ENCODE measurements at regions not wholly inside any gene's neighbourhood (a gene's known extent, or its start where the extent isn't known, plus 50 kb on each side); places are given as distances from the start of the nearest gene placed in this dataset.

DNA sequence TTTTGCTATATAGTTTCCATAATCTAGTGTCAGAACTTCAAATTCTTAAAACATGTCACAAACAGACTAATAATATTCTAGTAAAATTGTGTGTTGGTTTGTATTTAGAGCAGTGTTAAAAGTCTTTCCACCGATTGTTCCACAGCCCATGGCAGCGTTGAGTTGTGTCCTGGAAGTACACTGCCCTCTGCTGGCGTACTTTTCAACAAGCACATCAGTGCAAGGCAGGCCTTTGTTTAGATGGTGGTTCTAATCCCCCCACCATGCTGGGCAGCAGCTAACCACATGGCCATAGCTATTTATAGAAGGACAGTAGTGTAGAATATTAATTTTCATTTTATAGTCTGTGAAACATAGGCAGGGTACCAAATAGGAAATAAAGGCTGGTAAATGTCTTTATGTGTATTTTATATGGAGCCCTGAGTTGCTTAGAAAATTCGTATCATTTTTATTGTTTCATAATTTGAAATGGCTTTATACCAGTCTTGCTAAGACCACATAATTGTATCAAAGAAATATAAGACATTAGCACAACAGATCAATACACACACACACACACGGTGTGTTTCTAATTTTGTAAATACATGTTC is 235.4 kb downstream of the SEC23A start:
- H3K9me3 Mint-ChIP-seq, result peaks cover 9% of the 10 kb centered on the region

DNA sequence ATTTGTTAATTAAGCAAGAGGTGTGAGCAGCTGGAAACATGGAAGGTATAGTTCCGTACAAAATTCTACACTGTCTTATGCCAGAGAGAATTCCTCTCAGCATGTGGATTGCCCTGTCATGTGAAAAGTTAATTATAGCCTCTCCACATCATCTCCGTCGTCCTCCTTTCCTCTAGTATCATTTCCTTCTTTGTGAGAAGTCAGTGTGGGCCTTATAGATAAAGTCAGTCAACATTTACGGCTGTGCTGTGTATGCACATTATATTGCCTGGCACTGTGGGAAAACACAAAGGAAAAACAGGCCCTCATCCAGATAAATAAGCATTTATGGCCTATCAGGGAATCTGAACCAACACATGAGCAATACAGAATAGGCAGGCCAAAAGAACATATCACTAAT is 236.6 kb downstream of the SEC23A start:
- TF ChIP-seq EZH2 (IDR thresholded peaks at IDR 0.05) (no peak), EZH2phosphoT487 (IDR thresholded peaks at IDR 0.05) (no peak)
- TF ChIP-seq, protein P1, sequence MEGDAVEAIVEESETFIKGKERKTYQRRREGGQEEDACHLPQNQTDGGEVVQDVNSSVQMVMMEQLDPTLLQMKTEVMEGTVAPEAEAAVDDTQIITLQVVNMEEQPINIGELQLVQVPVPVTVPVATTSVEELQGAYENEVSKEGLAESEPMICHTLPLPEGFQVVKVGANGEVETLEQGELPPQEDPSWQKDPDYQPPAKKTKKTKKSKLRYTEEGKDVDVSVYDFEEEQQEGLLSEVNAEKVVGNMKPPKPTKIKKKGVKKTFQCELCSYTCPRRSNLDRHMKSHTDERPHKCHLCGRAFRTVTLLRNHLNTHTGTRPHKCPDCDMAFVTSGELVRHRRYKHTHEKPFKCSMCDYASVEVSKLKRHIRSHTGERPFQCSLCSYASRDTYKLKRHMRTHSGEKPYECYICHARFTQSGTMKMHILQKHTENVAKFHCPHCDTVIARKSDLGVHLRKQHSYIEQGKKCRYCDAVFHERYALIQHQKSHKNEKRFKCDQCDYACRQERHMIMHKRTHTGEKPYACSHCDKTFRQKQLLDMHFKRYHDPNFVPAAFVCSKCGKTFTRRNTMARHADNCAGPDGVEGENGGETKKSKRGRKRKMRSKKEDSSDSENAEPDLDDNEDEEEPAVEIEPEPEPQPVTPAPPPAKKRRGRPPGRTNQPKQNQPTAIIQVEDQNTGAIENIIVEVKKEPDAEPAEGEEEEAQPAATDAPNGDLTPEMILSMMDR (IDR thresholded peaks at IDR 0.05), result no peak
- no peaks in the 10 kb centered on the region for H3K9me3 ChIP-seq (ENCODE audit: low read depth)
- H3K9me3 Mint-ChIP-seq, result peaks cover 14% of the 10 kb centered on the region

More for the DNA sequence above, 235.4 kb downstream of the SEC23A start:
- peak; percentile 92 for DNase-seq (ENCODE audit: low spot score)
- Mint-ChIP-seq H3K4me3 (no peak overlapping the region), H3K4me1 (peaks cover 2% of the 10 kb centered on the region), H3K27ac (no peak overlapping the region), H3K27me3 (ENCODE audit: insufficient read depth, low read depth) (peaks cover 2% of the 10 kb centered on the region), H3K36me3 (no peaks in the 10 kb centered on the region)
- H4K20me1 ChIP-seq (ENCODE audit: low read depth), result no peaks in the 10 kb centered on the region
- no peak for TF ChIP-seq EZH2phosphoT487 (IDR thresholded peaks at IDR 0.05)
- no peak for TF ChIP-seq EZH2 (IDR thresholded peaks at IDR 0.05)
- TF ChIP-seq, protein P1 (IDR thresholded peaks at IDR 0.05), result peak; percentile 94
- peaks cover 21% of the 10 kb centered on the region for H3K4me1 ChIP-seq
- no peaks in the 10 kb centered on the region for H3K9me3 ChIP-seq (ENCODE audit: low read depth)
- no peaks in the 10 kb centered on the region for H3K27me3 ChIP-seq
- H3K4me2 ChIP-seq, result no peak overlapping the region
- no peaks in the 10 kb centered on the region for H3K36me3 ChIP-seq
- H3K79me2 ChIP-seq (ENCODE audit: low read depth), result no peaks in the 10 kb centered on the region
- no peak overlapping the region for H2AFZ ChIP-seq (replicated peaks)
- peaks cover 3% of the 10 kb centered on the region for H3F3A ChIP-seq (ENCODE audit: low read depth)
- H3K27ac ChIP-seq, result no peak overlapping the region
- H3K4me3 ChIP-seq, result no peak overlapping the region
- no peak overlapping the region for H3K9ac ChIP-seq

DNA sequence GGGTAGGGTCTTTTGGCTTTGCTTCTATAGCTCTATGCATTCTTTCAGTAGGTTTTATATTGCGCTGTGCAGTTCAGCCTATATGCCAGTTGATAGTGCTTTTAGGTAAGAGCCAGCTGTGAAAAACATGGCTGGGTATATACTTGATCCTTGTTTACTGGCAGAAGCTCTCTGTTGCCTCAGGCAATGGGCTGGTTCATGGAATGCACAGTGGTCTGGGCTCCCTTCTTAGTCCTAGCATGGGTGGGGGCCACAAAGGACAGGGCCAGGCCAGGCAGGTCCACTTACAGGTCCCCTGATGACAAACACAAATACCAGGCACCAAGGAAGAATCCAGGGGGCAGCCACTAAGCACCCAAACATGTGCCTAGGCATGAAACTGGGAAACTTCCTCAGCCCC is 240.7 kb downstream of the SEC23A start:
- H3K4me1 Mint-ChIP-seq, result no peaks in the 10 kb centered on the region
- H3K27me3 Mint-ChIP-seq (ENCODE audit: insufficient read depth, low read depth), result peaks cover 2% of the 10 kb centered on the region
- peaks cover 18% of the 10 kb centered on the region for H3K9me3 Mint-ChIP-seq
- no peaks in the 10 kb centered on the region for H3K36me3 Mint-ChIP-seq
- TF ChIP-seq EZH2 (IDR thresholded peaks at IDR 0.05) (no peak), EZH2phosphoT487 (IDR thresholded peaks at IDR 0.05) (no peak)
- TF ChIP-seq, protein P1 (IDR thresholded peaks at IDR 0.05), result no peak
- Histone ChIP-seq H4K20me1 (ENCODE audit: low read depth) (no peaks in the 10 kb centered on the region), H3K9me3 (ENCODE audit: low read depth) (no peaks in the 10 kb centered on the region), H3K4me1 (peaks cover 7% of the 10 kb centered on the region), H3K4me2 (no peak overlapping the region), H3K79me2 (ENCODE audit: low read depth) (no peaks in the 10 kb centered on the region), H3K9ac (no peak overlapping the region), H3K27ac (no peak overlapping the region), H3F3A (ENCODE audit: low read depth) (no peaks in the 10 kb centered on the region), H2AFZ (replicated peaks) (no peak overlapping the region), H3K27me3 (no peaks in the 10 kb centered on the region), H3K36me3 (no peaks in the 10 kb centered on the region), H3K4me3 (no peak overlapping the region)
- H3K4me3 Mint-ChIP-seq, result no peak overlapping the region
- H3K27ac Mint-ChIP-seq, result no peak overlapping the region
- DNase-seq (ENCODE audit: low spot score), result no peak

More for the DNA sequence above, 236.6 kb downstream of the SEC23A start:
- H3K4me3 Mint-ChIP-seq, result no peak overlapping the region
- Histone ChIP-seq H3K36me3 (no peaks in the 10 kb centered on the region), H3K4me1 (peaks cover 24% of the 10 kb centered on the region), H3K27ac (no peak overlapping the region), H3K79me2 (ENCODE audit: low read depth) (no peaks in the 10 kb centered on the region), H3K27me3 (no peaks in the 10 kb centered on the region), H3K4me3 (no peak overlapping the region), H3K9ac (no peak overlapping the region), H3F3A (ENCODE audit: low read depth) (peaks cover 3% of the 10 kb centered on the region), H4K20me1 (ENCODE audit: low read depth) (no peaks in the 10 kb centered on the region), H2AFZ (replicated peaks) (no peak overlapping the region), H3K4me2 (no peak overlapping the region)
- H3K36me3 Mint-ChIP-seq, result no peaks in the 10 kb centered on the region
- no peak for DNase-seq (ENCODE audit: low spot score)
- peaks cover 2% of the 10 kb centered on the region for H3K27me3 Mint-ChIP-seq (ENCODE audit: insufficient read depth, low read depth)
- H3K4me1 Mint-ChIP-seq, result peaks cover 2% of the 10 kb centered on the region
- H3K27ac Mint-ChIP-seq, result no peak overlapping the region

Data from neural progenitor cell (in vitro differentiated cells).